ENCODE measurements at regions not wholly inside any gene's neighbourhood (a gene's known extent, or its start where the extent isn't known, plus 50 kb on each side); places are given as distances from the start of the nearest gene placed in this dataset.
"Not testable (repeated sequence)": the region's sequence is repeated elsewhere in the genome, so short reads cannot be mapped to it uniquely, and the experiment has no call there.

DNA sequence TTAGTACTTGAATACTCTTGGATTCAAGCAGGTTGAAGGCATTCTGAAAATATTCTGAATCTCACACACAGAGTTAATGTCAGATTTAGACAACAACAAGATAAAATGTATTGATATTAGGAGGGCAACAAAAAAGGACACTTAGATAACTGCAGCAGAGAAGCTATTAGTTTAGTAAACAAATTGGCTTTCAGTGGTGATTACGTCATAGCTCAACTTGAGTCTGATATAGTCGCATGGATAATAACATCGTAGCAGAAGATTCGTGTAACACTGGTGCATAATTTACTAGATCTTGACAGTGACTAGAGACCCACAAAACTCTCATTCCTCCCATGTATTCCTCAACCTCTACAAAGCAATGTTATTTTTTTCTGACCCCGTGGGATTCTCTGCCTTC lies 268.3 kb downstream of the KCNJ2 start:
- Histone ChIP-seq H3K36me3 (ENCODE audit: insufficient read depth, low read length) (no peaks in the 10 kb centered on the region), H3F3A (ENCODE audit: low read depth) (no peaks in the 10 kb centered on the region), H3K4me3 (ENCODE audit: low read length, poor library complexity, severe bottlenecking) (no peak overlapping the region), H3K4me1 (ENCODE audit: insufficient read depth, low read length, poor library complexity, severe bottlenecking) (no peaks in the 10 kb centered on the region), H4K20me1 (ENCODE audit: insufficient read depth, low read length, poor library complexity, severe bottlenecking) (no peaks in the 10 kb centered on the region), H3K27me3 (ENCODE audit: insufficient read depth, low read length, poor library complexity, severe bottlenecking) (no peaks in the 10 kb centered on the region), H2AFZ (ENCODE audit: low read length) (no peak overlapping the region), H3K4me2 (ENCODE audit: low read depth, low read length, poor library complexity, severe bottlenecking) (no peak overlapping the region), H3K9me2 (replicated peaks; ENCODE audit: low read depth, low read length) (no peaks in the 10 kb centered on the region), H3K9ac (ENCODE audit: low read depth, low read length, poor library complexity, severe bottlenecking) (no peak overlapping the region), H3K79me2 (ENCODE audit: insufficient read depth, low read length) (no peaks in the 10 kb centered on the region), H3K9me3 (ENCODE audit: insufficient read depth, low read depth, low read length) (no peaks in the 10 kb centered on the region)
- TF ChIP-seq, protein P1, sequence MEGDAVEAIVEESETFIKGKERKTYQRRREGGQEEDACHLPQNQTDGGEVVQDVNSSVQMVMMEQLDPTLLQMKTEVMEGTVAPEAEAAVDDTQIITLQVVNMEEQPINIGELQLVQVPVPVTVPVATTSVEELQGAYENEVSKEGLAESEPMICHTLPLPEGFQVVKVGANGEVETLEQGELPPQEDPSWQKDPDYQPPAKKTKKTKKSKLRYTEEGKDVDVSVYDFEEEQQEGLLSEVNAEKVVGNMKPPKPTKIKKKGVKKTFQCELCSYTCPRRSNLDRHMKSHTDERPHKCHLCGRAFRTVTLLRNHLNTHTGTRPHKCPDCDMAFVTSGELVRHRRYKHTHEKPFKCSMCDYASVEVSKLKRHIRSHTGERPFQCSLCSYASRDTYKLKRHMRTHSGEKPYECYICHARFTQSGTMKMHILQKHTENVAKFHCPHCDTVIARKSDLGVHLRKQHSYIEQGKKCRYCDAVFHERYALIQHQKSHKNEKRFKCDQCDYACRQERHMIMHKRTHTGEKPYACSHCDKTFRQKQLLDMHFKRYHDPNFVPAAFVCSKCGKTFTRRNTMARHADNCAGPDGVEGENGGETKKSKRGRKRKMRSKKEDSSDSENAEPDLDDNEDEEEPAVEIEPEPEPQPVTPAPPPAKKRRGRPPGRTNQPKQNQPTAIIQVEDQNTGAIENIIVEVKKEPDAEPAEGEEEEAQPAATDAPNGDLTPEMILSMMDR (conservative IDR thresholded peaks at IDR 0.05; ENCODE audit: low read length): no peak
- no peak for TF ChIP-seq EZH2phosphoT487 (IDR thresholded peaks at IDR 0.05; ENCODE audit: borderline replicate concordance)

DNA sequence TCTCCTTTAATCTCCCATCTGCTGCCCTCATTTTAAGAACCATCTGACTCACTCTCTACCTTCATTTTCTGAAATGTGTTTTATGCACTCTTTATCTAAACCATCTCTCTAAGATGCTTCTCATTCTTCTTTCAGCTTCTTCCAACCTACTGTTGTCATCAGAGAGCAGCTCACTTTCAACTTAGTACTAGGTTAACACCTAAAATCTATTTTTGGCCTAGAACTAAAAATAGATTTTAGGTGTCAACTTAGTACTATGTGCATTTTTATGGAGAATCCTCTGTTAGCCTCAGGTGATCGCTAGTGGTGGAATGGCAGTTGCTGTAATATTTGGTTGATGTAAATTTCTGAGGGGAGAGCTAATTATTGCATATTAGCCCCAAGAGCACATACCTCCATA lies 277.1 kb downstream of the KCNJ2 start:
- TF ChIP-seq, protein P1 (conservative IDR thresholded peaks at IDR 0.05; ENCODE audit: low read length): no peak
- no peak for TF ChIP-seq EZH2phosphoT487 (IDR thresholded peaks at IDR 0.05; ENCODE audit: borderline replicate concordance)
- H3K9me2 ChIP-seq (replicated peaks; ENCODE audit: low read depth, low read length): no peaks in the 10 kb centered on the region
- H2AFZ ChIP-seq (ENCODE audit: low read length): no peak overlapping the region
- no peaks in the 10 kb centered on the region for H3K27me3 ChIP-seq (ENCODE audit: insufficient read depth, low read length, poor library complexity, severe bottlenecking)
- no peaks in the 10 kb centered on the region for H4K20me1 ChIP-seq (ENCODE audit: insufficient read depth, low read length, poor library complexity, severe bottlenecking)
- H3K9ac ChIP-seq (ENCODE audit: low read depth, low read length, poor library complexity, severe bottlenecking): no peak overlapping the region
- no peaks in the 10 kb centered on the region; the same call in 1 of the 2 replicates for H3K9me3 ChIP-seq (ENCODE audit: insufficient read depth, low read depth, low read length)
- no peaks in the 10 kb centered on the region for H3K79me2 ChIP-seq (ENCODE audit: insufficient read depth, low read length)
- H3K36me3 ChIP-seq (ENCODE audit: insufficient read depth, low read length): no peaks in the 10 kb centered on the region
- no peak overlapping the region for H3K4me2 ChIP-seq (ENCODE audit: low read depth, low read length, poor library complexity, severe bottlenecking)
- no peaks in the 10 kb centered on the region for H3K4me1 ChIP-seq (ENCODE audit: insufficient read depth, low read length, poor library complexity, severe bottlenecking)
- no peaks in the 10 kb centered on the region for H3F3A ChIP-seq (ENCODE audit: low read depth)
- H3K4me3 ChIP-seq (ENCODE audit: low read length, poor library complexity, severe bottlenecking): no peak overlapping the region

DNA sequence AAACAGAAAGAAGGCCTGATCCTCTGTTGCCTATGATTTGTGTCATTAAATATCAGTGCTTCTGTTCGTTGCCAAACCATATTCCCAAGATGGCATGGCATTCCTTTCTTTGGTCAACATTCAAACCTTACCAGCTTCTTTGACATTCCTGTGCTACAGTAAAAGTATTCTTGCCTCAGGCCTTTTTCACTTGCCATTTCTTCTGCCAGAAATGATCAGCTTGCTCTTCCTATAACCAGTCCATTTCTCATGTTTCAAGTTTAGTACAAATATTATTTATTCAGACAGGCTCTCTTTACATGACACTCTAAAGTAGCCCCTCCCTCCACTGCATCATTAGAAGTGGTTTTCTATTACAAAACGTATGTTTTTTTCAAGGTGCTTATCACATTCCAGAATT lies 278.3 kb downstream of the KCNJ2 start:
- H3K79me2 ChIP-seq (ENCODE audit: insufficient read depth, low read length): no peaks in the 10 kb centered on the region
- no peaks in the 10 kb centered on the region; the same call in 1 of the 2 replicates for H3K9me3 ChIP-seq (ENCODE audit: insufficient read depth, low read depth, low read length)
- H3K9ac ChIP-seq (ENCODE audit: low read depth, low read length, poor library complexity, severe bottlenecking): no peak overlapping the region
- H3K9me2 ChIP-seq (replicated peaks; ENCODE audit: low read depth, low read length): no peaks in the 10 kb centered on the region
- no peaks in the 10 kb centered on the region for H3K27me3 ChIP-seq (ENCODE audit: insufficient read depth, low read length, poor library complexity, severe bottlenecking)
- no peaks in the 10 kb centered on the region for H4K20me1 ChIP-seq (ENCODE audit: insufficient read depth, low read length, poor library complexity, severe bottlenecking)
- TF ChIP-seq EZH2phosphoT487 (IDR thresholded peaks at IDR 0.05; ENCODE audit: borderline replicate concordance): no peak
- TF ChIP-seq, protein P1 (conservative IDR thresholded peaks at IDR 0.05; ENCODE audit: low read length): no peak
- H2AFZ ChIP-seq (ENCODE audit: low read length): no peak overlapping the region
- no peaks in the 10 kb centered on the region for H3K36me3 ChIP-seq (ENCODE audit: insufficient read depth, low read length)
- H3K4me1 ChIP-seq (ENCODE audit: insufficient read depth, low read length, poor library complexity, severe bottlenecking): no peaks in the 10 kb centered on the region
- no peak overlapping the region for H3K4me2 ChIP-seq (ENCODE audit: low read depth, low read length, poor library complexity, severe bottlenecking)
- H3F3A ChIP-seq (ENCODE audit: low read depth): no peaks in the 10 kb centered on the region
- H3K4me3 ChIP-seq (ENCODE audit: low read length, poor library complexity, severe bottlenecking): no peak overlapping the region

DNA sequence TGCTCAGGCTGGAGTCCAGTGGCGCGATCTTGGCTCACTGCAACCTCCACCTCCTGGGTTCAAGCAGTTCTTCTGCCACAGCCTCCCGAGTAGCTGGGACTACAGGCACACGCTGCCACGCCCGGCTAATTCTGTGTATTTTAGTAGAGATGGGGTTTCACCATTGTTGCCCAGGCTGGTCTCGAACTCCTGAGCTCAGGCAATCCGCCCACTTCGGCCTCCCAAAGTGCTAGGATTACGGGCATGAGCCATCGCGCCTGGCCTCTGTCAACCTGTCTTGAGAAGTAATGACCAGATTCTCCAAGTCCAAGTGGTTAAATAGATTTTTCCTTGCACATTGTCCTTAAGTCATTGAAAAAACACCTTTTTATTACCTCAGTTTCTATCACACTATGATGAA lies 283.7 kb downstream of the KCNJ2 start:
- not testable (repeated sequence) for H3K4me1 ChIP-seq (ENCODE audit: insufficient read depth, low read length, poor library complexity, severe bottlenecking); H3K27me3 ChIP-seq (ENCODE audit: insufficient read depth, low read length, poor library complexity, severe bottlenecking); H3K9ac ChIP-seq (ENCODE audit: low read depth, low read length, poor library complexity, severe bottlenecking); H3K4me3 ChIP-seq (ENCODE audit: low read length, poor library complexity, severe bottlenecking); H3F3A ChIP-seq (ENCODE audit: low read depth); H3K9me2 ChIP-seq (replicated peaks; ENCODE audit: low read depth, low read length); H4K20me1 ChIP-seq (ENCODE audit: insufficient read depth, low read length, poor library complexity, severe bottlenecking); H3K4me2 ChIP-seq (ENCODE audit: low read depth, low read length, poor library complexity, severe bottlenecking); H3K9me3 ChIP-seq (ENCODE audit: insufficient read depth, low read depth, low read length); H2AFZ ChIP-seq (ENCODE audit: low read length); H3K36me3 ChIP-seq (ENCODE audit: insufficient read depth, low read length); H3K79me2 ChIP-seq (ENCODE audit: insufficient read depth, low read length)

All from Loucy (cell line).